HEK293T (cell line): ENCODE measurements at regions not wholly inside any gene's neighbourhood (a gene's known extent, or its start where the extent isn't known, plus 50 kb on each side); places are given as distances from the start of the nearest gene placed in this dataset.

ENCODE experiments used
- CTCF ChIA-PET: fragments of 350-600 bp; formaldehyde crosslinking; extraction: SDS; loops from one replicate; lab custom pipeline; 2021; ENCODE audit warnings: antibody characterized with exemption, inconsistent platforms; lab: Yijun Ruan, JAX
- POLR2A ChIA-PET: fragments of 350-600 bp; formaldehyde crosslinking; extraction: SDS; loops from one replicate; lab custom pipeline; 2020; ENCODE audit warnings: antibody characterized with exemption, inconsistent platforms; lab: Yijun Ruan, JAX
- DNase-seq: peaks from one replicate; pipeline ENCODE4 v3.0.0; 2012; ENCODE audit warnings: mixed read lengths; ENCODE audit errors: extremely low spot score
- ARNT ChIP-seq: fragments of 450-650 bp; IDR thresholded peaks from 2 replicates; pipeline ENCODE4 v1.6.1; 2017; ENCODE audit warnings: mild to moderate bottlenecking
- BHLHE40 ChIP-seq: fragments of 450-650 bp; IDR thresholded peaks from 2 replicates; pipeline ENCODE4 v1.6.1; 2016; ENCODE audit warnings: mild to moderate bottlenecking, moderate library complexity, borderline replicate concordance
- CTBP1 ChIP-seq: fragments of 450-650 bp; IDR thresholded peaks from 2 replicates; pipeline ENCODE4 v1.6.1; 2016; ENCODE audit warnings: borderline replicate concordance
- ELF4 ChIP-seq: fragments of 450-650 bp; IDR thresholded peaks from 2 replicates; pipeline ENCODE4 v1.6.1; 2017; ENCODE audit warnings: antibody characterized with exemption
- FOXA1 ChIP-seq: fragments of 450-650 bp; IDR thresholded peaks from 2 replicates; pipeline ENCODE4 v1.6.1; 2016; ENCODE audit warnings: mild to moderate bottlenecking
- FOXK2 ChIP-seq: fragments of 450-650 bp; IDR thresholded peaks from 2 replicates; pipeline ENCODE4 v1.6.1; 2016; ENCODE audit warnings: mild to moderate bottlenecking
- FOXM1 ChIP-seq: fragments of 450-650 bp; IDR thresholded peaks from 2 replicates; pipeline ENCODE4 v1.6.1; 2017; ENCODE audit warnings: mild to moderate bottlenecking, borderline replicate concordance
- HDGF ChIP-seq: fragments of 450-650 bp; IDR thresholded peaks from 2 replicates; pipeline ENCODE4 v1.6.1; 2017; ENCODE audit warnings: antibody characterized with exemption, borderline replicate concordance
- L3MBTL2 ChIP-seq: fragments of 450-650 bp; conservative IDR thresholded peaks from 2 replicates; pipeline ENCODE4 v1.6.1; 2016; ENCODE audit warnings: mild to moderate bottlenecking
- LEF1 ChIP-seq: fragments of 450-650 bp; IDR thresholded peaks from 2 replicates; pipeline ENCODE4 v1.6.1; 2017; ENCODE audit warnings: mild to moderate bottlenecking, borderline replicate concordance
- NFRKB ChIP-seq: fragments of 450-650 bp; IDR thresholded peaks from 2 replicates; pipeline ENCODE4 v1.6.1; 2016; ENCODE audit warnings: mild to moderate bottlenecking, moderate library complexity
- SP1 ChIP-seq: fragments of 450-650 bp; IDR thresholded peaks from 2 replicates; pipeline ENCODE4 v1.6.1; 2017
- SUZ12 ChIP-seq: fragments of 450-650 bp; IDR thresholded peaks from 2 replicates; pipeline ENCODE4 v1.6.1; 2016; ENCODE audit warnings: mild to moderate bottlenecking
- TARDBP ChIP-seq: fragments of 450-650 bp; IDR thresholded peaks from 2 replicates; pipeline ENCODE4 v1.6.1; 2016
- ZNF384 ChIP-seq: fragments of 450-650 bp; IDR thresholded peaks from 2 replicates; pipeline ENCODE4 v1.6.1; 2016
- TF ChIP-seq, protein P1 (sequence below): fragments of 450-650 bp; IDR thresholded peaks from 2 replicates; pipeline ENCODE4 v1.6.1; 2016

DNA sequence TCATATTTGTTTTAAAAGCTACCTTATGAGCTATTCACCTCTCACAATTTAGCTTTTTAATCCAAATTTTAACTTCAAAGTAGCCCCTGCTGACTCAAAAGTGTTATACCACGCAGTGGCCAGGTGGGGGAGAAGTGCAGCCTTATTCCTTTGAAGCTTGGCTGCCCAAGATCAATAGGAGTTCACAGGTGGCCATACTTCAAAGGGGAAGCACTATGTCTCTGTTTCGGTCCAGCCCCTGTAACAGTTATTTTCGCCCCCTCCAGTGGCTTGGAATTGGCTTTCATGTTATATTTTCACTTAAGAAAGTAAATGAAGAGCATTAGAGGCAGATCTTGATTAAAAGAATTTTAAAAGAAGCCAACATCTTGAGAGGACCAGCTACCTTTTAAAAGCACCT lies 608.4 kb downstream of the EPHA7 start:
- ChIA-PET POLR2A (interaction anchor here (1.1 kb wide), 1 partner anchor 607 kb away, joined by 3 read pairs; no protein-coding TSS in a partner anchor), CTCF (interaction anchor here (0.6 to 1.6 kb wide), 12 partner anchors 9 to 1607 kb away, joined by 3 to 7 read pairs (median 4); no protein-coding TSS in a partner anchor)
- TF ChIP-seq LEF1 (peak; percentile 31; the same call in 1 of the 2 replicates), SP1 (no peak)
- DNase-seq: peak; percentile 60

DNA sequence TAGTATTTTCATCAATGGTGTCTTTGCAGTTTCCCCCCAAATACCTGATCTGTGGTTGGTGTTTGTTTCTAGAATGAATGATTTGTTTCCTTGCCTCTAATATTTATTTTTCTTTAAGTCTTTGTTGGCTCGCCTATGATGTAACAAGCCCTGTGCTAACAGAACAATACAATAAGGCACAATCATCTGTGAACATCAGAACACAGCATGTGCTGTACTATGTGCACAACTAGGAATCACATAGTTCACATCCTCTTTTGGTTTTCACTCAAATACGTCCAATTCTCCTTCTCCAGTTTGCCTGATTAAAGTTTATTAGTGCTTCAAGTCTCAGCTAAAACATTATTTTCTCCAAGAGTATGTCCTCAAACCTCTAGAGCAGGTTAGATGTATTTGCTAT lies 613.1 kb downstream of the EPHA7 start:
- POLR2A ChIA-PET: no interaction called here
- DNase-seq: no peak
- CTCF ChIA-PET: no interaction called here
- no peak for TF ChIP-seq ARNT
- no peak for TF ChIP-seq TARDBP
- TF ChIP-seq FOXA1: no peak
- no peak for TF ChIP-seq SP1

DNA sequence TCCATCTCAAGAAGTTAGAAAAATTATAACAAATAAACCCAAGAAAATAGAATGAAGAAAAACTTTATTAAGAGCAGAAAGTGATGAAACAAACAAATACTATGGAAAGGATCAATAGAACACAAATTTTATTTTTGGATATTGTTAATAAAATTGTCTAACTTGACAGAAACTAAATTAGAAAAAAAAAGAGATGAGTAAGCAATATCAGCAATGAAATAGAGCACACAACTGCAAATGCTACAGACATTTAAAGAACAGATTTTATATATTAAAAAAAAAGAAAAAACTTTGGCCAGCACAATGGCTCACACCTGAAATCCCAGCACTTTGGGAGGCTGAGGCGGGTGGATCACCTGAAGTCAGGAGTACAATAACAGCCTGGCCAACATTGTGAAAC lies 628.0 kb downstream of the EPHA7 start:
- ChIA-PET CTCF (no interaction called here), POLR2A (no interaction called here)
- DNase-seq: no peak
- TF ChIP-seq SP1: no peak
- no peak for TF ChIP-seq FOXM1
- no peak for TF ChIP-seq ARNT
- TF ChIP-seq LEF1: no peak
- TF ChIP-seq ZNF384: no peak
- no peak for TF ChIP-seq NFRKB
- no peak for TF ChIP-seq L3MBTL2
- TF ChIP-seq TARDBP: no peak
- no peak for TF ChIP-seq FOXA1
- no peak for TF ChIP-seq BHLHE40
- no peak for TF ChIP-seq FOXK2
- TF ChIP-seq SUZ12: no peak

DNA sequence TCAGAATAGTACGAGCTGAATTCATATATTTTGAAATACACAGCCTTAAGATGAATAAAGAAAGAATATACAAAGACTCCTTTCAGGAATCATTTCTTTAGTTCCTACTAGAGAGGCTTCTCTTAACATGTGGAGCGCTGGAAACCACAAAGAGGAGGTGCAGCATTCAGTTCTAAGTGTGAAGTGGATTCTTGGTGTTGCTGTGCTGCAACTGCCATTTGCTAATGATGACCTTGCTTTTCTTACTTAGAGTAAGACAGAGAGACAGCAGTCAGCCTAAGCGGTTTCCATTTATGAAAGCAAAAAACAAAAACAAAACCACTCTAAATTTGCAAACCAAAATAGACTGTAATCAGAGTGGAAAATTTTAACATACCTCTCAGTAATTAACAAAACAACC lies 629.0 kb downstream of the EPHA7 start:
- DNase-seq: no peak
- no peak for TF ChIP-seq ELF4
- no peak for TF ChIP-seq CTBP1
- TF ChIP-seq FOXM1: no peak
- TF ChIP-seq HDGF: no peak
- TF ChIP-seq SP1: no peak
- TF ChIP-seq FOXA1: no peak
- no peak for TF ChIP-seq BHLHE40
- ChIA-PET CTCF (no interaction called here), POLR2A (no interaction called here)

DNA sequence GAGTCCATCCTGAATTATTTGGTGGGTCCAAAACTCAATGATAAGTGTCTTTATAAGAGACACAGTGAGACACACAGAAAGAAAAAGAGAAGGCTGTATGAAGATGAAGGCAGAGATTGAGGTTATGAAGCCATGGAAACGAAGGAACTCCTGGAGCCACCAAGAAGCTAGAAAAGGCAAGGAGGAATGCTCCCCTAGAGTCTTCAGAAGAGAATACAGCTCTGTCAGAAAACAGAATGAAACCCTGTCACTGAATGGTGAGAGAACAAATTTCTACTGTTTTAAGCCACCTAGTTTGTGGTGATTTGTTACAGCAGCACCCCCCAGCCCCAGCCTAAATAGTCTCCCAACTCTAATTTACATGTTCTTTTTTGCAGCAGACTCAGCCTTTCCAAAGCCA lies 635.1 kb downstream of the EPHA7 start:
- DNase-seq: no peak
- TF ChIP-seq L3MBTL2 (no peak), FOXK2 (no peak), LEF1 (no peak), FOXM1 (no peak), TARDBP (no peak), ARNT (no peak), BHLHE40 (no peak), NFRKB (no peak), ELF4 (no peak), FOXA1 (no peak), HDGF (no peak), SUZ12 (no peak), CTBP1 (no peak)
- TF ChIP-seq, protein P1, sequence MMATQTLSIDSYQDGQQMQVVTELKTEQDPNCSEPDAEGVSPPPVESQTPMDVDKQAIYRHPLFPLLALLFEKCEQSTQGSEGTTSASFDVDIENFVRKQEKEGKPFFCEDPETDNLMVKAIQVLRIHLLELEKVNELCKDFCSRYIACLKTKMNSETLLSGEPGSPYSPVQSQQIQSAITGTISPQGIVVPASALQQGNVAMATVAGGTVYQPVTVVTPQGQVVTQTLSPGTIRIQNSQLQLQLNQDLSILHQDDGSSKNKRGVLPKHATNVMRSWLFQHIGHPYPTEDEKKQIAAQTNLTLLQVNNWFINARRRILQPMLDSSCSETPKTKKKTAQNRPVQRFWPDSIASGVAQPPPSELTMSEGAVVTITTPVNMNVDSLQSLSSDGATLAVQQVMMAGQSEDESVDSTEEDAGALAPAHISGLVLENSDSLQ: no peak
- ChIA-PET CTCF (no interaction called here), POLR2A (no interaction called here)

DNA sequence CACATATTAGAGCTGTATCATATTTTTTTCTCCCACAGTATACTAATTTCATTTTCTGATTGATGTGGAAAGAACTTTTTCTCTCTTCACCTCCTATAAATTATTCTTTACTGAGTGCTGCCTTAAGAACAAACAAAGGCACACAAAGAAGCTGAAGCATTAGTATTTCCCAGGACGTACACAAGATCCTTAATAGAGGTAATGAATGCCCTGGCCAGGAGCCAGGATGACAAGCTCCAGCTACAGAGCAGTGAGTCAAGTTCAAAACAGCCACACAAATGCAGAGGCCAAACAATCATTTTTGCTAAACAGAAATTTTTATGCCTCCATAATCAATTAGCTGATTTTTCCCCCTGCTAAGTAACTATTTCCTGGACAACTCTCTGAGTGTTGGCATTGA lies 639.6 kb downstream of the EPHA7 start:
- ChIA-PET POLR2A (no interaction called here), CTCF (interaction anchor here (0.6 to 1.0 kb wide), 3 partner anchors 31 to 678 kb away, joined by 3 read pairs; no protein-coding TSS in a partner anchor)
- no peak for TF ChIP-seq BHLHE40
- no peak for TF ChIP-seq TARDBP
- TF ChIP-seq SUZ12: no peak
- no peak for TF ChIP-seq HDGF
- no peak for TF ChIP-seq FOXK2
- no peak for TF ChIP-seq LEF1
- no peak for TF ChIP-seq ELF4
- TF ChIP-seq NFRKB: no peak
- TF ChIP-seq, protein P1: no peak
- TF ChIP-seq SP1: no peak
- no peak for TF ChIP-seq ZNF384
- TF ChIP-seq FOXA1: no peak
- no peak for TF ChIP-seq L3MBTL2
- TF ChIP-seq CTBP1: no peak
- no peak for TF ChIP-seq FOXM1
- no peak for TF ChIP-seq ARNT
- DNase-seq: no peak

DNA sequence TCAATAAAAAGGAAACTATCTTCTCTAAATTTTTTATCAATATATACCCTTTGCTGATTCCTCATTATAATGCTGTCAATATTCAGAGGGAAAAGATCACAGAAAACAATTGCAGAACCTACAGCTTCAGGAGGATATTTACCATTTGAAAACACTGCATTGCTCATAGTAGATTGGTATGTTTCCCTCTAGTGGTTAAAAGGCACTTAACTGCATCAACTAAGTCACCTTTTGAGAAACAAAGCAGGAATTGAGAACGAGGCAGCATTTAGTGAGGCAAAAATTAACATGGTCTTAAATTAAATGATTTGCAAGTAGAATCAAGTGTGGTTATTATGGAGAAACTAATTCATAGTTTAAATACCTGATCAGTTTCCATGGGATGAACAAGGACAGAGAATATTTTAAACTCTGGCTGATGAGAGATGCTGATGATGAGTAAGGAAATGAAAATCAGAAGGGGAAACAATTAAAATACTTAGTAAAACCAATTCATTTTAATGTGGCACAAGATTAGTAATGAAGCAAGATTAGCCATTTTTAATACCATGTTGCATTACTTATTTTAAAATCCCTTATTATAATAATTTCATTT lies 642.1 kb downstream of the EPHA7 start:
- no peak for TF ChIP-seq FOXK2
- no peak for TF ChIP-seq LEF1
- no peak for TF ChIP-seq NFRKB
- no peak for TF ChIP-seq FOXM1
- TF ChIP-seq ELF4: no peak
- no peak for TF ChIP-seq L3MBTL2
- DNase-seq: peak; percentile 26
- CTCF ChIA-PET: no interaction called here
- POLR2A ChIA-PET: no interaction called here
